ENCODE measurements at regions not wholly inside any gene's neighbourhood (a gene's known extent, or its start where the extent isn't known, plus 50 kb on each side); places are given as distances from the start of the nearest gene placed in this dataset.
"Not testable (repeated sequence)": the region's sequence is repeated elsewhere in the genome, so short reads cannot be mapped to it uniquely, and the experiment has no call there.

DNA sequence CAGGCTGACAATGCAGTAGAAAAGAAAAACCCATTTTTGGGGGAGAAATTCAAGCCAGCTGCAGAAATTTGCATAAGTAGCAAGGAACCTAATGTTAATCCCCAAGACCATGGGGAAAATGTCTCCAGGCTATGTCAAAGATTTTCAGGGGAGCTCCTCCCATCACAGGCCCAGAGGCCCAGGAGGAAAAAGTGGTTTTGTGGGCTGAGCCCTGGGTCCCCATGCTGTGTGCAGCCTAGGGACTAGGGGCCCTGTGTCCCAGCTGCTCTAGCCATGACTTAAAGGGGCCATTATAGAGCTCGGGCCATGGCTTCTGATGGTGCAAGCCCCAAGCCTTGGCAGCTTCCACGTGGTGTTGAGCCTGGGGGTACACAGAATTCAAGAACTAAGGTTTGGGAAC is 719.0 kb downstream of the TLE1 start:
- Mint-ChIP-seq H3K27me3 (peaks cover 0 to 11% (median 0%) of the 10 kb centered on the region in 3 donors), H3K9me3 (peaks cover 10 to 37% (median 18%) of the 10 kb centered on the region in 7 donors), H3K36me3 (peaks cover 7 to 16% of the 10 kb centered on the region in 2 donors)
- ATAC-seq (ENCODE audit: low read depth in 2 of 2); H3K4me1 Mint-ChIP-seq; H3K27ac Mint-ChIP-seq; DNase-seq; H3K4me3 Mint-ChIP-seq: not testable (repeated sequence)

DNA sequence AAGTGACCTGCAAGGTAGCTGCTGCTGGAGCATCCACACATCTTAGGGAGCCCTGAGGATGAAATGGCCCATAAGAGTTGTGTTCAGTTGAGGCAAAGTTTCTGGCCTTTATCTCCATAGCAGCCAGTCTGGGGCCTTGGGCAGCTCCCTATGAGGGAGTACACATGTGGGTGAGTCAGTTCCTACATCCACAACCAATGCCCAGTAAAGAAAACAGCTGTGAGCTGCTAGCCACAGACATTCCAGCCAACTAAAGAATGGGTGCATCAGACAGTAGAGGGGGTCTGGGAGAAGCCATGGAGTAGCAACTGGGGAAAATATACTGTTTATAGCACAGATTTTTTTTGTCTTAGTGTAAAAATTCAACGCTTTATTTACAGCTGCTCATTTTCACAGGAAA is 720.7 kb downstream of the TLE1 start:
- DNase-seq: no peak
- no peak for ATAC-seq (ENCODE audit: low read depth in 2 of 2)
- H3K4me1 Mint-ChIP-seq: no peaks in the 10 kb centered on the region
- peaks cover 4 to 8% of the 10 kb centered on the region in 2 donors for H3K36me3 Mint-ChIP-seq
- H3K4me3 Mint-ChIP-seq: no peak overlapping the region
- no peak overlapping the region for H3K27ac Mint-ChIP-seq
- H3K9me3 Mint-ChIP-seq: peaks cover 4 to 22% (median 11%) of the 10 kb centered on the region in 7 donors
- H3K27me3 Mint-ChIP-seq: peaks cover 0 to 11% (median 0%) of the 10 kb centered on the region in 3 donors

DNA sequence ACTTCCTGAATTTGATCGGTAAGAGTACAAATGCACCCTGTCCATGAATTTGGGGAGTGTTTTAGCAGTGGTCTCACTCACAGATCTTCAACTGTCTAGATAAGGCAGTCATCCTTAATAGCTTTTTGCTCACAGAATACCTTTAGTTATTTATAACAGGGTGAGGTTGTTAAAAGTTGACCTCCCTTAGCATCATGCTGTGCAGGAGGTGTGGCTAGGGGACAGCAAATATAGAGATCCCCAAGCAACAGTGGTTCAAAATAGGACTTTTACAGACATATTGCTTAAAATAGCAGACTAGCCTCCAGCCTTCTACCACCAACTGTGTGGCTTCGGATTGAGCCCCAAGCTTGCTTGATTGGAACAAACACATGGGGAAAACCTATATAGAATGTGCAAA is 724.4 kb downstream of the TLE1 start:
- Mint-ChIP-seq H3K36me3 (peaks cover 4 to 5% of the 10 kb centered on the region in 2 donors), H3K4me1 (no peaks in the 10 kb centered on the region), H3K27me3 (peaks cover 0 to 3% (median 0%) of the 10 kb centered on the region in 3 donors), H3K27ac (no peak overlapping the region), H3K9me3 (peaks cover under 1 to 6% (median 5%) of the 10 kb centered on the region in 7 donors), H3K4me3 (no peak overlapping the region)
- ATAC-seq (ENCODE audit: low read depth in 2 of 2): no peak
- no peak for DNase-seq

DNA sequence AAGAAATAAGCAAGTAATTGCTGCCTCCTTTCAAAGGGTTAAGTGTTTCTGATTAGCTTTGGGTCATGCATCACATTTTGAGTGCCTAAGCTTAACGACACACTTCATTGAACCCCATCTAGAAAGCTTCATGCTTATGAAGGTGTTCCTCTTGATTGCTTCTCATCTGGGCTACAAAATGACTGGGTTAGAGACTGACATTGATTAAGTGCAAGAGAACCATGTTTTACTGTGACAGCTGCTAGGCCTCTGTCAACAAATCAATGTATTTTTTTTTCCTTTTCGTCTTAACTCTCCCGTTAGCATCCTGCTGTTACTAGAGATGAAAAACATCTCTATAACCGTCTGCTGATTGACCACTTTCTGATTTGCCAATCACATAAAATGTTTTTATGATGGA is 725.0 kb downstream of the TLE1 start:
- DNase-seq (no peak), ATAC-seq (ENCODE audit: low read depth in 2 of 2) (no peak)
- Mint-ChIP-seq H3K27me3 (peaks cover 0 to 3% (median 0%) of the 10 kb centered on the region in 3 donors), H3K4me1 (no peaks in the 10 kb centered on the region), H3K4me3 (no peak overlapping the region), H3K9me3 (peaks cover 0 to 5% (median 0%) of the 10 kb centered on the region in 7 donors), H3K36me3 (no peaks in the 10 kb centered on the region), H3K27ac (no peak overlapping the region)

DNA sequence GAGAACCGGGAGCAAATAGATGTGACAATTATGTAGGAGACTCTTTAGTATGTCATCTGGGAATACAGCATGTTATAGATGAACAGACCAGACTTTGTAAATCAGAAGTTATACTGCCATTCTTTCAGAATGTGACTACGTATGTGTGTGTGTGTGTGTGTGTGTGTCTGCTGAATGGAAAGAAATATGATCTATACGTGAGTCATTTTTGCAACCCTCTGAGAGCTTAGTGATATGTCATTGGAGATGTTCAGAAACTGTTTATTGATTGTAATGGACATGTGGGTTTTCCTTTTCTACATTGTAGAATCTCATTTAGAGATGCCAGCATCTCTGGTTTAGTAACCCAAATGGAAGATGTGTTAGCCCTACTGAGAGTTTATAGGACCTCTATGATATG is 731.5 kb downstream of the TLE1 start:
- no peak for DNase-seq
- Mint-ChIP-seq H3K27ac (no peak overlapping the region), H3K4me1 (no peaks in the 10 kb centered on the region)

DNA sequence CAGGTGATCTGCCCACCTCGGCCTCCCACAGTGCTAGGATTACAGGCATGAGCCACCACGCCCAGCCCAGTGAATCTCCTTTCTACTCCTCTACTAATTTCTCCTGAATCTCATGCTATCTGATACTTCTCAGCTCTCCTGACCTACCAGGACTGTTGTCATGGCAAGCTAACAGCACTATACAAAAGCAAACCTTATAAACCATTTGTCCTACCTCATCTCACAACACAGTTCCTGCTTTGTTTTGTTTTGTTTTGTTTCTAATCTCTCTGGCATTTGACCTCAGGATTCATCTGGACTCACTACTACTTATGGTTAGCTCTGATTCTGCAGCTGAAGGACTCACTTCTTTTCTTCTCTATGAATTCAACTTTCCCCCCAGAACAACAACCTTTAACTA is 734.8 kb downstream of the TLE1 start:
- DNase-seq: no peak
- H3K9me3 Mint-ChIP-seq: no peaks in the 10 kb centered on the region
- H3K4me1 Mint-ChIP-seq: no peaks in the 10 kb centered on the region

More for the DNA sequence above, 731.5 kb downstream of the TLE1 start:
- peaks cover 0 to 12% (median 0%) of the 10 kb centered on the region in 3 donors for H3K27me3 Mint-ChIP-seq
- H3K36me3 Mint-ChIP-seq: no peaks in the 10 kb centered on the region
- H3K9me3 Mint-ChIP-seq: peaks cover 0 to 2% (median 0%) of the 10 kb centered on the region in 7 donors
- H3K4me3 Mint-ChIP-seq: no peak overlapping the region
- ATAC-seq (ENCODE audit: low read depth in 2 of 2): no peak

DNA sequence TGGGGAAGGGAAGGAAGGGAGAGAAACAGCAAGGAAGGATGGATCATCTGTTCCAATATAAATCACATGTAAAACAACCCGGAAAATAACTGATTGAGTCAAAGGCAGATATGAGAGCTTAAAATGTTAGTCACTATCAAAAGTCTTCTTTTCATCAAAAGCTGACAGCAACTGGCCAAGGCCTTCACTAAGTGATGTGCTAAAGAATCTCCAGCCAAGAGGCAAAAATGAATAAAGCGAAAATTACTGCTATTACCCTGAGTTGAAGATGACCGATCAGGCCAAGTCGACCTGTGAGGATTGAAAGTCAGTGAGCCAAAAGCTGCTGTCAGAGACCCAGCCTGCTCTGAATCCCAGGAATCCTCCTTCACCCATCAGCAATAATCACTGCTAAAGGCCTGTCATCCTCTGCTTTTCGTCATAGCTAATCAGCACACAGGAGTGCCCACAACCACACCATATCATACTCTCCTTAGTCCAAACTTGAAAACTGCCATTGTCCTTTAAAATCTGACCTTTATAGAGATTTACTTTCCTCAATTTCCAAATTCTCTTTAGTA is 736.9 kb downstream of the TLE1 start:
- Mint-ChIP-seq H3K4me1 (no peaks in the 10 kb centered on the region), H3K36me3 (no peaks in the 10 kb centered on the region), H3K27me3 (peaks cover 0 to 12% (median 0%) of the 10 kb centered on the region in 3 donors), H3K27ac (no peak overlapping the region), H3K9me3 (no peaks in the 10 kb centered on the region), H3K4me3 (no peak overlapping the region)
- ATAC-seq (ENCODE audit: low read depth in 2 of 2): no peak
- no peak for DNase-seq

More for the DNA sequence above, 734.8 kb downstream of the TLE1 start:
- Mint-ChIP-seq H3K27ac (no peak overlapping the region), H3K4me3 (no peak overlapping the region), H3K36me3 (no peaks in the 10 kb centered on the region), H3K27me3 (peaks cover 0 to 12% (median 0%) of the 10 kb centered on the region in 3 donors)
- ATAC-seq (ENCODE audit: low read depth in 2 of 2): no peak

DNA sequence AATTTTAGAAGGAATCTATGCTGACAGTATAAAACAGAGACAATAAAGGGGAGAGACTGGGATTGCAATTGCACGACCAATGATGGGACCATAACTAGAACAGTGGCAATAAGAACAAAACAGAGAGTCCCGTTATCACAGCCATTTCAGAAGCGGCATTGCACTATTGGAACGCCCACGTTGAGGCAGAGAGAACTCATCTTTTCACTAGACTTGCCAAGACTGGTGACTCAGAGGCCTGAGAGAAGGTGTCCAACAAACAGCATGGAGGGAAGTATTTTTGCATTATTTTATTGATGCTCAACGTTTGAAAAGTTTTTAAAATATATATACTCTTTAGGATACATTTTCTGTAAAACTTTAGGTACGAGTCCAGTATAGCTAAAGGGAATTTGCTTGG is 737.7 kb downstream of the TLE1 start:
- no peak for ATAC-seq (ENCODE audit: low read depth in 2 of 2)
- H3K27ac Mint-ChIP-seq: peak overlapping the region in 1 of 6 donors; percentile 15
- peaks cover 0 to 12% (median 0%) of the 10 kb centered on the region in 3 donors for H3K27me3 Mint-ChIP-seq
- no peaks in the 10 kb centered on the region for H3K9me3 Mint-ChIP-seq
- H3K4me1 Mint-ChIP-seq: no peaks in the 10 kb centered on the region
- DNase-seq: no peak
- no peaks in the 10 kb centered on the region for H3K36me3 Mint-ChIP-seq
- H3K4me3 Mint-ChIP-seq: no peak overlapping the region

DNA sequence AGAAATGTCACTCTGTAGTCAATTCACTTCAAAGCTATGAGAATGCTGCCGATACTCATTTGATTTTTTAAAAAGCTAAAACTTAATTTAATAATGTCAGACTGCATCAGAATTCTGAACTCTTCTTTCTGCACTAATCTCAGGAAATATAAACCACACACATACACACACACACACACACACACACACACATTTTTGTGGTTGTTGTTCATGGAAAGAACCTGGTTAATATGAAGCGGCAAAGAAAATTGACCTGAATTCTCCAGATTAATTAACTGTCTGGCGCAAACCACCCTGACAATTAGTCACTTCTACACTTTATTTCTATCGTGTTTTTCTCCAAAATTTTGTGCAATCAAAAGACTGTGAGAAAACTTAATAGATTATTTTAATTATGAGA is 740.5 kb downstream of the TLE1 start:
- no peak overlapping the region for H3K27ac Mint-ChIP-seq
- no peaks in the 10 kb centered on the region for H3K36me3 Mint-ChIP-seq
- no peaks in the 10 kb centered on the region for H3K4me1 Mint-ChIP-seq
- DNase-seq (no peak), ATAC-seq (ENCODE audit: low read depth in 2 of 2) (no peak)
- no peaks in the 10 kb centered on the region for H3K9me3 Mint-ChIP-seq
- H3K4me3 Mint-ChIP-seq: no peak overlapping the region
- H3K27me3 Mint-ChIP-seq: peaks cover 0 to 3% (median 0%) of the 10 kb centered on the region in 3 donors

DNA sequence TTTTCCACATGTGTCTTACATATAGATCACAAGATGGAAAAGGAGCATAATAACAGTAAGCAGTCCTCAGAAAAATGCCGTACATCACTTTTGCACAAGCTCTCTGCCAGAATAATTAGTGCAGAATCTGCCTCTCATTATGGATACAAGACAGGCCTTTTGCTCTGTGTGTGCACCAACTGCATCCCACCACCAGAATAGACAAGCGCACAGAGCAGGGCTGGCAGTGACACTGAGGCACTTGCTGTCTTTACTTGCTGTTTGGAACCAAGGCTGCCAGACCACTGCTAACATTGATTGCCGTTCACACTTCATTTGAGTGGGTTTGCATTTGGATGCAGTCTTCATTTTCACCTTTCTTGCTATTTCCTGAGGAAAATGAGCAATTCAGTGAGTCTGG is 741.3 kb downstream of the TLE1 start:
- Mint-ChIP-seq H3K36me3 (no peaks in the 10 kb centered on the region), H3K4me3 (no peak overlapping the region), H3K27me3 (no peaks in the 10 kb centered on the region), H3K4me1 (no peaks in the 10 kb centered on the region), H3K9me3 (no peaks in the 10 kb centered on the region), H3K27ac (no peak overlapping the region)
- no peak for DNase-seq
- ATAC-seq (ENCODE audit: low read depth in 2 of 2): no peak

DNA sequence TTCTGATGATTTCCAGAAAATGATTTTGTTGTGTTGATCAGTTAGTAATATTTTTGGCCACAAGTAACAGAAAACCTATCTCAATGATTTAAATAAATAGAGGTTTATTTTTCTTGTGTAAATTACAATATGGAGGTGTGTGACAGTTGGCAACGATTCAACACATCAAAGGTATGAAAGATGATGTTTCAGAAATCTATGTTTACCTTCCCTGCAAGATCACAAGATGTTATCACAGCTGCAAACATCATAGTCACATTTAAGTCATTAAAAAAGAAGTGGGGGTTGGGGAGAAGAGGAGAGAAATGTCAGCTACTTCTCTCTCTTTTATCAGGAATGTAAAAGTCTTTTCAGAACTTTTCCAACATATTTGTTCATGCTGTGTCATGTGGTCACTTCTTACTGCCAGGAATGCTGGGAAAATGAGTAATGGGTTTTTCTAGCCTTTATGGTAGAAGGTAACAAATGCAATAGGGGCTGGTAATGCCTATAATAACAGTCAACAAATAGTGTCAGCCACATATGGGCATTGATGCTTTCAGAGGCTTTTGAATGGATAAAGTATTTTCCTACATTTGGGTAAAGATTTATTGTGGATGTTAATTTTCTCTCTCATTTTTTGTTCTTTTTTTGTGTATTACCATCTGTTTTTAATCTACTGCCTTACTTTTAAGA is 742.7 kb downstream of the TLE1 start:
- Mint-ChIP-seq H3K4me3 (no peak overlapping the region), H3K36me3 (no peaks in the 10 kb centered on the region), H3K27ac (no peak overlapping the region), H3K4me1 (no peaks in the 10 kb centered on the region), H3K9me3 (no peaks in the 10 kb centered on the region), H3K27me3 (no peaks in the 10 kb centered on the region)
- no peak for DNase-seq
- ATAC-seq (ENCODE audit: low read depth in 2 of 2): no peak

DNA sequence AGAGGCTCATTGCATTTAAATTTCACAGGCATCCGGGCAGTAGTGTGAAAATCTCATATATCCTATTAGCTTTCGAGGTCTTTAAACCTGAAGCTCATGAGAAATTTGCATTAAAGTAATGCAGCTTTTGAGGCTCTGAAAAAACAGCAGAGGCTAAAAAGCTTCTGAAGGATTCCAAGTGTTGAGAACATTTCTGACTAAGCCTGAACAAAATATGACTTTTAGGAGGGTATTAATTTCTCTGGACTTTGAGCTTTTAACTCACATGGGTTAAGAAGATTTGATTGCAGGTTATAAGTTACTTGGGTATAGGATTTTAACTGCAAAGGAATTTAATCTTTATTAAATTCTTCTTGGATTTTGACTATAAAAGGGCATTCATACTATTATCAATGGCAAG is 743.9 kb downstream of the TLE1 start:
- H3K27ac Mint-ChIP-seq: no peak overlapping the region
- H3K36me3 Mint-ChIP-seq: no peaks in the 10 kb centered on the region
- ATAC-seq (ENCODE audit: low read depth in 2 of 2): no peak
- H3K9me3 Mint-ChIP-seq: no peaks in the 10 kb centered on the region
- no peaks in the 10 kb centered on the region for H3K27me3 Mint-ChIP-seq
- no peaks in the 10 kb centered on the region for H3K4me1 Mint-ChIP-seq
- H3K4me3 Mint-ChIP-seq: no peak overlapping the region
- no peak for DNase-seq

DNA sequence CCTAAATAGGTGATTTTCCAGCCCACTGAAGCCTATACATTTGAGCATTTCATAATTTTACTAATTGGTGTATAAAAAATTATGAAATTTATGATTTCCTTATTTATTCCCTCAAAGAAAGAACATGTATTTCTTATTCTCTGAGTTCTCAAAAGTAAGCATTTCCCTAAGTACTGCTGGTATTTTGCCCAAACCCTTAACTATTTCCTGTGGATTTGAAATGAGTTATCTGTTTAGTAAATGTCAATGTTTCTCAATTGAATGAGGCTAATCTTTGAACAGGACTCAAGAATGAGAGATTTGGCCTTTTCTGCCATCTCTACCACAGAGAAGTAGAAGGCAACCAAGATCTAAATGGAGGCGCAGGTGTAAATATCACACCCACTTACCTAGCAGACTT is 751.7 kb downstream of the TLE1 start:
- Mint-ChIP-seq H3K9me3 (no peaks in the 10 kb centered on the region), H3K4me1 (no peaks in the 10 kb centered on the region), H3K36me3 (no peaks in the 10 kb centered on the region), H3K27me3 (peaks cover 0 to 5% (median 0%) of the 10 kb centered on the region in 3 donors), H3K27ac (no peak overlapping the region), H3K4me3 (no peak overlapping the region)
- no peak for DNase-seq
- ATAC-seq (ENCODE audit: low read depth in 2 of 2): no peak

DNA sequence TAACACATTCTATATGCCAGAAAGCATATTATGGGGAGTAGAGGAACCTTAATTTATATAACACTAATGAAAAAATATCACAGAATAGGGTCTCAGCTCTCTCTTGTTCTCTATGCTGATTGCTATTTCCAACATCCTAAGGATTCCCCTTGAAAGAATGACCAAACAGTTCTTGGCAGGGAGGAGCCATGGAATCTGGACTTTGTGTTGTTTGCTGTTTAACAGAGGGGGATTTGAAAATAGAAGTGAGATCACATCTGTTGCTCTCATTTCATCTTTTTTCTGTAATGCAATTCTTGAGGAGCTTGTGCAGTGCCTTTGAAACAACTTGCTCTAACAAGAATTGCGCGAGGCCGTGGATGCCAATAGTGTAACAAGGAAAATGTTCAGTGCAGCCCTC is 755.3 kb downstream of the TLE1 start:
- no peak overlapping the region for H3K4me3 Mint-ChIP-seq
- DNase-seq: no peak
- H3K36me3 Mint-ChIP-seq: peaks cover 0 to under 1% of the 10 kb centered on the region in 2 donors
- no peaks in the 10 kb centered on the region for H3K9me3 Mint-ChIP-seq
- no peak for ATAC-seq (ENCODE audit: low read depth in 2 of 2)
- peaks cover 0 to 5% (median 0%) of the 10 kb centered on the region in 3 donors for H3K27me3 Mint-ChIP-seq
- no peak overlapping the region for H3K27ac Mint-ChIP-seq
- H3K4me1 Mint-ChIP-seq: no peaks in the 10 kb centered on the region

Measured in naive B cell (primary cell).